ENCODE measurements at regions not wholly inside any gene's neighbourhood (a gene's known extent, or its start where the extent isn't known, plus 50 kb on each side); places are given as distances from the start of the nearest gene placed in this dataset.

- 41% methylated on average over 2 of the region's 2 CpGs for WGBS (ENCODE audit: insufficient coverage, insufficient replicate concordance, low lambda C conversion rate, missing lambda C conversion rate)
- DNase-seq (ENCODE audit: low read depth, low spot score) (no peak), ATAC-seq (no peak), FAIRE-seq (no peak)
- ChIA-PET POLR2A (no interaction called here), RAD21 (ENCODE audit: unreplicated experiment) (no interaction called here), SMC1A (ENCODE audit: uncharacterized antibody, unreplicated experiment) (interaction anchor here (1.1 kb wide), 1 partner anchor 16 kb away, joined by 3 read pairs; no protein-coding TSS in a partner anchor), CTCF (interaction anchor here (1.0 kb wide), 1 partner anchor 13 kb away, joined by 4 read pairs; no protein-coding TSS in a partner anchor)
- no peaks in the 10 kb centered on the region for H3K36me3 ChIP-seq (ENCODE audit: control insufficient read depth in 2 of 2, insufficient read depth in 2 of 2, low read length in 1 of 2)
- H3K4me1 ChIP-seq (ENCODE audit: control insufficient read depth, insufficient read depth, low read length) = no peaks in the 10 kb centered on the region
- no TSS peak for BruUV-seq (replicated peaks)
- H3K79me2 ChIP-seq (ENCODE audit: control insufficient read depth, insufficient read depth, low read length) = no peaks in the 10 kb centered on the region
- H3K4me2 ChIP-seq (ENCODE audit: control insufficient read depth, insufficient read depth) = no peak overlapping the region
- no peak overlapping the region for H3K9ac ChIP-seq (ENCODE audit: control insufficient read depth, insufficient read depth, low read length)
- no peak for TF ChIP-seq ZNF274 (IDR thresholded peaks at IDR 0.05; ENCODE audit: insufficient read depth, insufficient read length)
- TF ChIP-seq IKZF1 (conservative IDR thresholded peaks at IDR 0.05) = no peak
- TF ChIP-seq TCF7 (IDR thresholded peaks at IDR 0.05; ENCODE audit: borderline replicate concordance) = no peak
- TF ChIP-seq STAT1 (conservative IDR thresholded peaks at IDR 0.05) = no peak
- TF ChIP-seq SMARCA5 (IDR thresholded peaks at IDR 0.05) = no peak
- no peak for TF ChIP-seq TAF1 (IDR thresholded peaks at IDR 0.05; ENCODE audit: borderline replicate concordance, low read depth, low read length)
- TF ChIP-seq CREB1 (IDR thresholded peaks at IDR 0.05; ENCODE audit: low read depth) = no peak
- no peak for TF ChIP-seq NFIC (IDR thresholded peaks at IDR 0.05; ENCODE audit: low read depth, low read length)
- TF ChIP-seq ATF2 (IDR thresholded peaks at IDR 0.05; ENCODE audit: low read length) = no peak
- no peak for TF ChIP-seq JUND (IDR thresholded peaks at IDR 0.05; ENCODE audit: low read depth, low read length)
- TF ChIP-seq ZNF687 (IDR thresholded peaks at IDR 0.05) = no peak
- no peak for TF ChIP-seq SUZ12 (IDR thresholded peaks at IDR 0.05; ENCODE audit: unreplicated experiment)
- no peak for TF ChIP-seq MEF2B (IDR thresholded peaks at IDR 0.05; ENCODE audit: partially characterized antibody, poor library complexity, severe bottlenecking)
- no peak for TF ChIP-seq IRF4 (IDR thresholded peaks at IDR 0.05; ENCODE audit: low read depth, low read length)
- no peak for TF ChIP-seq BCL3 (IDR thresholded peaks at IDR 0.05; ENCODE audit: borderline replicate concordance, insufficient read depth, low read depth, low read length, poor library complexity, severe bottlenecking)
- TF ChIP-seq HDGF (IDR thresholded peaks at IDR 0.05) = no peak
- TF ChIP-seq IRF5 (IDR thresholded peaks at IDR 0.05; ENCODE audit: borderline replicate concordance) = no peak
- TF ChIP-seq MXI1 (IDR thresholded peaks at IDR 0.05; ENCODE audit: low read depth, low read length) = no peak
- no peak for TF ChIP-seq TCF12 (IDR thresholded peaks at IDR 0.05; ENCODE audit: low read depth, low read length)
- in situ Hi-C loops (cut with MboI) (no loop called here), intact Hi-C loops (cut with micrococcal nuclease; ENCODE audit: unreplicated experiment) (no loop called here)
- H3K27me3 ChIP-seq (replicated peaks in 1 of 2; ENCODE audit: control insufficient read depth in 2 of 2, insufficient read depth in 2 of 2, low read length in 1 of 2) = no peaks in the 10 kb centered on the region; a peak in 1 of 4 replicates
- H4K20me1 ChIP-seq (ENCODE audit: control insufficient read depth, insufficient read depth) = no peaks in the 10 kb centered on the region
- no peak overlapping the region for H2AFZ ChIP-seq (ENCODE audit: control insufficient read depth, low read depth, low read length)
- H3K27ac ChIP-seq (ENCODE audit: control insufficient read depth, insufficient read depth) = no peak overlapping the region
- H3K4me3 ChIP-seq = no peak overlapping the region
- no peaks in the 10 kb centered on the region for H3K9me3 ChIP-seq (replicated peaks; ENCODE audit: control insufficient read depth, insufficient read depth, low read length)
These were observed 130.6 kb upstream of the SVIL start for GRCh38 chr10:29765330-29765729.
